IMR-90 (cell line): ENCODE measurements at regions not wholly inside any gene's neighbourhood (a gene's known extent, or its start where the extent isn't known, plus 50 kb on each side); places are given as distances from the start of the nearest gene placed in this dataset.

Experiments
- ATAC-seq: fragments of 200-7000 bp; cut with Tn5 transposase; 2 replicates; pipeline ENCODE4 v1.9.1; 2020; ENCODE audit warnings: low read depth, mild to moderate bottlenecking, moderate library complexity
- BruUV-seq: library from RNA; stranded (reverse); fragments of 400-500 nt; replicated peaks from 2 replicates; lab custom pipeline; 2021; lab: Mats Ljungman, UMichigan
- CTCF ChIA-PET: fragments of 300-600 bp; formaldehyde crosslinking; extraction: SDS; loops from one replicate; lab custom pipeline; 2021; ENCODE audit warnings: antibody characterized with exemption; lab: Yijun Ruan, JAX
- POLR2A ChIA-PET: fragments of 300-600 bp; sonication (Branson Sonifier 250); formaldehyde crosslinking; loops from one replicate; lab custom pipeline; 2022; ENCODE audit warnings: antibody characterized with exemption; ENCODE audit not compliant: unreplicated experiment; lab: Charles Lee
- DNase-seq: peaks from one replicate; pipeline ENCODE4 v3.0.0; 2013
- H2AFZ ChIP-seq: replicated peaks from 2 replicates; pipeline ENCODE3; 2013; ENCODE audit warnings: low read length, mild to moderate bottlenecking; ENCODE audit not compliant: poor library complexity
- H2AK5ac ChIP-seq: 2 replicates; pipeline ENCODE4 v1.6.1; 2013; ENCODE audit warnings: low read depth, low read length, inconsistent platforms
- H2AK9ac ChIP-seq: replicated peaks from 2 replicates; pipeline ENCODE3; 2013; ENCODE audit warnings: mild to moderate bottlenecking, low read depth, low read length, moderate library complexity; ENCODE audit not compliant: poor library complexity
- H2BK120ac ChIP-seq: 2 replicates; pipeline ENCODE4 v1.6.1; 2013; ENCODE audit warnings: low read depth, low read length, inconsistent platforms
- H2BK15ac ChIP-seq: 3 replicates; pipeline ENCODE4 v1.6.1; 2013; ENCODE audit warnings: low read depth, low read length, inconsistent platforms
- H2BK20ac ChIP-seq: 2 replicates; pipeline ENCODE4 v1.6.1; 2013; ENCODE audit warnings: low read depth, mild to moderate bottlenecking, inconsistent platforms, low read length, moderate library complexity
- H2BK5ac ChIP-seq: 2 replicates; pipeline ENCODE4 v1.6.1; 2013; ENCODE audit warnings: mild to moderate bottlenecking, low read depth, low read length, inconsistent platforms; ENCODE audit not compliant: poor library complexity, severe bottlenecking
- H3K14ac ChIP-seq: replicated peaks from 2 replicates; pipeline ENCODE4 v1.6.1; 2013; ENCODE audit warnings: low read depth, low read length, inconsistent platforms
- H3K18ac ChIP-seq: 2 replicates; pipeline ENCODE4 v1.6.1; 2013; ENCODE audit warnings: low read depth, low read length, control low read depth
- H3K23ac ChIP-seq: 2 replicates; pipeline ENCODE4 v1.6.1; 2013; ENCODE audit warnings: low read depth, low read length, inconsistent platforms
- H3K27ac ChIP-seq: 2 replicates; pipeline ENCODE4 v1.5.1; 2013; ENCODE audit warnings: mild to moderate bottlenecking, control low read depth, low read length; ENCODE audit not compliant: insufficient read depth
- H3K27me3 ChIP-seq: 2 replicates; pipeline ENCODE4 v1.6.1; 2013; ENCODE audit warnings: low read length; ENCODE audit not compliant: control insufficient read depth, insufficient read depth
- H3K36me3 ChIP-seq: 2 replicates; pipeline ENCODE4 v1.6.1; 2013; ENCODE audit warnings: low read length, mixed read lengths; ENCODE audit not compliant: control insufficient read depth, insufficient read depth
- H3K4ac ChIP-seq: 2 replicates; pipeline ENCODE4 v1.6.1; 2013; ENCODE audit warnings: low read depth, low read length, inconsistent platforms
- H3K4me1 ChIP-seq: 2 replicates; pipeline ENCODE4 v1.6.1; 2013; ENCODE audit warnings: low read length, mixed read lengths; ENCODE audit not compliant: control insufficient read depth, insufficient read depth
- H3K4me2 ChIP-seq: 2 replicates; pipeline ENCODE4 v1.6.1; 2013; ENCODE audit warnings: low read depth, mild to moderate bottlenecking, control low read depth, low read length, moderate library complexity
- H3K4me3 ChIP-seq: 2 replicates; pipeline ENCODE4 v1.5.1; 2013; ENCODE audit warnings: low read depth, mild to moderate bottlenecking, control low read depth, low read length, moderate library complexity; ENCODE audit not compliant: insufficient read depth
- H3K56ac ChIP-seq: 2 replicates; pipeline ENCODE4 v1.6.1; 2013; ENCODE audit warnings: low read length, inconsistent platforms; ENCODE audit not compliant: insufficient read depth; ENCODE audit errors: extremely low read depth
- H3K79me1 ChIP-seq, 2 experiments: 2 replicates each; pipeline ENCODE4 v1.6.1; 2013; ENCODE audit warnings: low read length in 2 of 2, inconsistent platforms in 1 of 2, low read depth in 1 of 2
- H3K9ac ChIP-seq: 2 replicates; pipeline ENCODE4 v1.6.1; 2013; ENCODE audit warnings: low read depth, low read length, control low read depth
- H3K9me1 ChIP-seq: 2 replicates; pipeline ENCODE4 v1.6.1; 2013; ENCODE audit warnings: low read length, inconsistent platforms; ENCODE audit not compliant: insufficient read depth
- H3K9me3 ChIP-seq: 2 replicates; pipeline ENCODE4 v1.6.1; 2013; ENCODE audit warnings: low read length; ENCODE audit not compliant: control insufficient read depth, insufficient read depth
- H4K20me1 ChIP-seq: 2 replicates; pipeline ENCODE4 v1.6.1; 2013; ENCODE audit warnings: low read length, inconsistent platforms; ENCODE audit not compliant: insufficient read depth
- H4K5ac ChIP-seq: 2 replicates; pipeline ENCODE4 v1.6.1; 2013; ENCODE audit warnings: mild to moderate bottlenecking, low read depth, low read length, control low read depth
- H4K8ac ChIP-seq, 2 experiments: 2 replicates each; pipeline ENCODE4 v1.6.1; 2013; ENCODE audit warnings: low read depth in 2 of 2, low read length in 2 of 2, control low read depth in 1 of 2, inconsistent platforms in 1 of 2
- H4K91ac ChIP-seq: 2 replicates; pipeline ENCODE4 v1.6.1; 2013; ENCODE audit warnings: low read depth, low read length, inconsistent platforms; ENCODE audit not compliant: insufficient read depth
- BHLHE40 ChIP-seq: fragments of 150-350 bp; IDR thresholded peaks from 2 replicates; pipeline ENCODE4 v1.6.1; 2016; ENCODE audit warnings: mild to moderate bottlenecking, low read depth, low read length
- CEBPB ChIP-seq: IDR thresholded peaks from 2 replicates; pipeline ENCODE4 v1.6.1; 2012; ENCODE audit warnings: low read depth, low read length, improper control_type of control experiment
- CHD1 ChIP-seq: IDR thresholded peaks from 2 replicates; pipeline ENCODE4 v1.6.1; 2012; ENCODE audit warnings: low read depth, low read length, improper control_type of control experiment
- CTCF ChIP-seq: conservative IDR thresholded peaks from 2 replicates; pipeline ENCODE4 v1.5.1; 2012; ENCODE audit warnings: mild to moderate bottlenecking, low read depth, low read length, improper control_type of control experiment
- ELK1 ChIP-seq: fragments of 150-350 bp; IDR thresholded peaks from 2 replicates; pipeline ENCODE4 v1.6.1; 2016; ENCODE audit warnings: low read depth, mild to moderate bottlenecking, low read length, moderate library complexity, borderline replicate concordance
- FOS ChIP-seq: fragments of 150-350 bp; IDR thresholded peaks from 2 replicates; pipeline ENCODE4 v1.6.1; 2016; ENCODE audit warnings: low read depth, low read length
- MAFK ChIP-seq: IDR thresholded peaks from 2 replicates; pipeline ENCODE4 v1.6.1; 2012; ENCODE audit warnings: low read depth, low read length, improper control_type of control experiment
- MAZ ChIP-seq: IDR thresholded peaks from 2 replicates; pipeline ENCODE4 v1.6.1; 2012; ENCODE audit warnings: low read depth, mild to moderate bottlenecking, low read length, improper control_type of control experiment, moderate library complexity, borderline replicate concordance
- MXI1 ChIP-seq: IDR thresholded peaks from 2 replicates; pipeline ENCODE4 v1.6.1; 2012; ENCODE audit warnings: low read depth, mild to moderate bottlenecking, low read length, moderate library complexity, borderline replicate concordance
- NFE2L2 ChIP-seq: fragments of 150-350 bp; IDR thresholded peaks from 2 replicates; pipeline ENCODE4 v1.6.1; 2016; ENCODE audit warnings: low read depth, mild to moderate bottlenecking, low read length
- POLR2A ChIP-seq: IDR thresholded peaks from 2 replicates; pipeline ENCODE4 v1.6.1; 2012; ENCODE audit warnings: mild to moderate bottlenecking, low read depth, low read length
- RAD21 ChIP-seq: IDR thresholded peaks from 2 replicates; pipeline ENCODE4 v1.6.1; 2012; ENCODE audit warnings: low read length, improper control_type of control experiment
- RCOR1 ChIP-seq: IDR thresholded peaks from 2 replicates; pipeline ENCODE4 v1.6.1; 2012; ENCODE audit warnings: mild to moderate bottlenecking, low read length, improper control_type of control experiment; ENCODE audit not compliant: insufficient replicate concordance
- RFX5 ChIP-seq: IDR thresholded peaks from 2 replicates; pipeline ENCODE4 v1.8.0; 2012; ENCODE audit warnings: low read depth, mild to moderate bottlenecking, low read length, moderate library complexity
- SMC3 ChIP-seq: fragments of 150-350 bp; IDR thresholded peaks from 2 replicates; pipeline ENCODE4 v1.6.1; 2016; ENCODE audit warnings: low read depth, mild to moderate bottlenecking, antibody characterized with exemption, low read length, moderate library complexity
- USF2 ChIP-seq: fragments of 150-350 bp; IDR thresholded peaks from 2 replicates; pipeline ENCODE4 v1.6.1; 2017; ENCODE audit warnings: mild to moderate bottlenecking, antibody characterized with exemption, low read length, low read depth
- WGBS, 2 experiments: methylation state at CpG; one replicate each; pipeline versions ENCODE4 v1.1.5 to v1.1.7; 2013; ENCODE audit warnings: missing lambda C conversion rate in 2 of 2; ENCODE audit not compliant: insufficient read length in 1 of 2; ENCODE audit errors: extremely low coverage in 2 of 2; 5-methylcytosine and 5-hydroxymethylcytosine counted together
- dilution Hi-C: fragments of 300-500 bp; cut with HindIII; formaldehyde crosslinking; loops from one replicate; pipeline ENCODE4 v1.14.3; 2018; ENCODE audit warnings: low sequenced_read_pairs; ENCODE audit not compliant: unreplicated experiment
- in situ Hi-C: fragments of 300-500 bp; cut with MboI; formaldehyde crosslinking; loops from 3 replicates; pipeline ENCODE4 v1.14.3; 2019; ENCODE audit warnings: low sequenced_read_pairs, inconsistent platforms, mixed read lengths
- intact Hi-C: fragments of 100-400 bp; cut with micrococcal nuclease; formaldehyde crosslinking; loops from 2 replicates; pipeline ENCODE4 v1.10.0; 2022

- H2AFZ ChIP-seq: peak overlapping the region; percentile 52
Observed at GRCh38 chr3:194058189-194058571, 77.8 kb upstream of the HES1 start.

More at GRCh38 chr3:194058189-194058571, 77.8 kb upstream of the HES1 start:
- Histone ChIP-seq H3K9ac (no peak overlapping the region), H3K14ac (no peak overlapping the region), H4K20me1 (no peaks in the 10 kb centered on the region), H3K27me3 (peaks cover 11% of the 10 kb centered on the region), H4K91ac (no peak overlapping the region), H3K27ac (no peak overlapping the region), H3K4ac (no peak overlapping the region), H3K9me3 (no peaks in the 10 kb centered on the region), H2AK9ac (no peak overlapping the region), H3K56ac (no peak overlapping the region), H2BK5ac (no peak overlapping the region), H3K4me1 (peaks cover 3% of the 10 kb centered on the region), H3K18ac (no peak overlapping the region), H4K5ac (no peak overlapping the region; the same call in 1 of the 2 replicates), H2BK20ac (no peak overlapping the region), H4K8ac (0 out of 4 replicates have a peak overlapping the region, but pooled peaks of 1 of the 2 experiments have one; percentile 28), H3K23ac (no peak overlapping the region), H3K4me3 (no peak overlapping the region; the same call in 1 of the 2 replicates), H2AK5ac (no peak overlapping the region), H3K36me3 (no peaks in the 10 kb centered on the region), H3K9me1 (no peaks in the 10 kb centered on the region), H2BK15ac (no peak overlapping the region), H2BK120ac (no peak overlapping the region), H3K79me1 (no peaks in the 10 kb centered on the region), H3K4me2 (no peak overlapping the region; the same call in 1 of the 2 replicates)
- peak; percentile 69 for ATAC-seq
- dilution Hi-C loops (no loop called here), intact Hi-C loops (no loop called here), in situ Hi-C loops (no loop called here)
- TF ChIP-seq MXI1 (no peak), POLR2A (no peak), NFE2L2 (no peak), SMC3 (no peak), MAFK (no peak), CEBPB (no peak), CHD1 (no peak), FOS (no peak), CTCF (no peak), BHLHE40 (no peak), RAD21 (no peak), RCOR1 (no peak), USF2 (no peak), MAZ (no peak; the same call in 1 of the 2 replicates), RFX5 (no peak), ELK1 (no peak)
- CTCF ChIA-PET: interaction anchor here (0.6 kb wide), 1 partner anchor 109 kb away, joined by 4 read pairs; no protein-coding TSS in a partner anchor
- DNase-seq: peak; percentile 36
- WGBS, 2 experiments: 38% methylated on average over 5 of the region's 31 CpGs; no CpG with 5 or more reads in 1 of the 2 experiments
- POLR2A ChIA-PET: no interaction called here
- no TSS peak for BruUV-seq
